GM21737 (cell line): ENCODE measurements at regions not wholly inside any gene's neighbourhood (a gene's known extent, or its start where the extent isn't known, plus 50 kb on each side); places are given as distances from the start of the nearest gene placed in this dataset.

Experiments used
- ATAC-seq: cut with Tn5 transposase; IDR thresholded peaks from one replicate; pipeline ENCODE4 v1.9.1; 2021; ENCODE audit warnings: mild to moderate bottlenecking, moderate library complexity; ENCODE audit not compliant: unreplicated experiment

- no peak for ATAC-seq
Measured at GRCh38 chr5:73231246-73231778, 58.3 kb downstream of the TMEM174 start.

- no peak for ATAC-seq
Measured at GRCh38 chr5:73230264-73231245, 57.6 kb downstream of the TMEM174 start.

- no peak for ATAC-seq
Measured at GRCh38 chr5:73229271-73229670, 56.3 kb downstream of the TMEM174 start.

- no peak for ATAC-seq
Measured at GRCh38 chr5:73228052-73228451, 55.1 kb downstream of the TMEM174 start.
